OCI-LY7 (cell line): ENCODE measurements at regions not wholly inside any gene's neighbourhood (a gene's known extent, or its start where the extent isn't known, plus 50 kb on each side); places are given as distances from the start of the nearest gene placed in this dataset.

ENCODE experiments used
- BruUV-seq: library from RNA; stranded (reverse); fragments of 400-500 nt; replicated peaks from 2 replicates; lab custom pipeline; 2021; lab: Mats Ljungman, UMichigan
- CTCF ChIA-PET: fragments of 300-600 bp; sonication (Branson Sonifier 250); formaldehyde crosslinking; loops from one replicate; lab custom pipeline; 2022; ENCODE audit warnings: antibody characterized with exemption; ENCODE audit not compliant: unreplicated experiment; lab: Charles Lee
- POLR2A ChIA-PET: fragments of 300-600 bp; sonication (Branson Sonifier 250); formaldehyde crosslinking; loops from one replicate; lab custom pipeline; 2022; ENCODE audit warnings: antibody characterized with exemption; lab: Charles Lee
- DNase-seq: peaks from one replicate; pipeline ENCODE4 v3.0.0-alpha.2; 2015; ENCODE audit warnings: low spot score
- H2AFZ ChIP-seq: fragments of 200-600 bp; sonication (generic), shearing (Covaris generic); 2 replicates; pipeline ENCODE4 v1.6.1; 2014; ENCODE audit warnings: mild to moderate bottlenecking, antibody characterized with exemption, low read length, moderate library complexity
- H3K27ac ChIP-seq: fragments of 200-600 bp; sonication (generic); 2 replicates; pipeline ENCODE4 v1.5.1; 2014; ENCODE audit warnings: mixed run types, low read depth, mild to moderate bottlenecking, moderate library complexity, low read length, inconsistent platforms; ENCODE audit not compliant: poor library complexity, severe bottlenecking
- H3K36me3 ChIP-seq: fragments of 200-600 bp; sonication (generic); 2 replicates; pipeline ENCODE4 v1.6.1; 2014; ENCODE audit warnings: mild to moderate bottlenecking, antibody characterized with exemption, low read length, moderate library complexity, mixed read lengths; ENCODE audit not compliant: insufficient read depth
- H3K4me1 ChIP-seq: fragments of 200-600 bp; sonication (generic); 2 replicates; pipeline ENCODE4 v1.5.1; 2014; ENCODE audit warnings: mild to moderate bottlenecking, low read length; ENCODE audit not compliant: insufficient read depth, poor library complexity, severe bottlenecking
- H3K4me2 ChIP-seq: fragments of 200-600 bp; sonication (generic); 2 replicates; pipeline ENCODE4 v1.6.1; 2014; ENCODE audit warnings: mild to moderate bottlenecking, low read length
- H3K4me3 ChIP-seq: fragments of 200-600 bp; sonication (generic); 2 replicates; pipeline ENCODE4 v1.5.1; 2014; ENCODE audit warnings: mild to moderate bottlenecking, low read depth, low read length; ENCODE audit not compliant: poor library complexity, severe bottlenecking
- H3K79me2 ChIP-seq: fragments of 200-600 bp; sonication (generic); 2 replicates; pipeline ENCODE4 v1.6.1; 2016; ENCODE audit warnings: low read depth, mild to moderate bottlenecking, low read length, moderate library complexity, mixed read lengths; ENCODE audit not compliant: insufficient read depth
- H3K9me2 ChIP-seq: fragments of 200-600 bp; sonication (generic); 2 replicates; pipeline ENCODE4 v1.6.1; 2016; ENCODE audit warnings: mild to moderate bottlenecking, low read length, mixed read lengths; ENCODE audit not compliant: insufficient read depth
- H3K9me3 ChIP-seq: fragments of 200-600 bp; sonication (generic); 2 replicates; pipeline ENCODE4 v1.6.1; 2014; ENCODE audit warnings: mild to moderate bottlenecking, mixed run types, low read length, mixed read lengths
- H4K20me1 ChIP-seq: fragments of 200-600 bp; sonication (generic); 2 replicates; pipeline ENCODE4 v1.6.1; 2014; ENCODE audit warnings: mild to moderate bottlenecking, antibody characterized with exemption, low read length, moderate library complexity, mixed read lengths; ENCODE audit not compliant: insufficient read depth
- CTCF ChIP-seq: fragments of 200-600 bp; sonication (generic); conservative IDR thresholded peaks from 2 replicates; pipeline ENCODE4 v1.5.1; 2014; ENCODE audit warnings: mild to moderate bottlenecking, antibody characterized with exemption, low read length, moderate library complexity, mixed read lengths
- EZH2phosphoT487 ChIP-seq: fragments of 200-600 bp; sonication (generic); IDR thresholded peaks from 2 replicates; pipeline ENCODE4 v1.6.1; 2018; ENCODE audit warnings: low read depth, borderline replicate concordance, mild to moderate bottlenecking, mixed run types, antibody characterized with exemption, low read length, moderate library complexity, mixed read lengths
- intact Hi-C: fragments of 100-400 bp; cut with micrococcal nuclease; formaldehyde crosslinking; loops from one replicate; pipeline ENCODE4 v1.10.0; 2022; ENCODE audit not compliant: unreplicated experiment

GRCh38 chr15:95918525-95918924 lies 412.0 kb upstream of the NR2F2 start:
- ChIA-PET CTCF (no interaction called here), POLR2A (no interaction called here)
- Histone ChIP-seq H3K9me2 (no peaks in the 10 kb centered on the region), H4K20me1 (no peaks in the 10 kb centered on the region), H3K27ac (no peak overlapping the region), H3K4me1 (no peaks in the 10 kb centered on the region), H2AFZ (no peak overlapping the region), H3K9me3 (no peaks in the 10 kb centered on the region), H3K36me3 (no peaks in the 10 kb centered on the region), H3K4me3 (no peak overlapping the region), H3K4me2 (no peak overlapping the region), H3K79me2 (no peaks in the 10 kb centered on the region)
- no TSS peak for BruUV-seq
- DNase-seq, result no peak
- TF ChIP-seq EZH2phosphoT487 (no peak), CTCF (no peak)
- intact Hi-C loops, result no loop called here

GRCh38 chr15:95919460-95919859 lies 411.0 kb upstream of the NR2F2 start:
- no peaks in the 10 kb centered on the region for H3K4me1 ChIP-seq
- no peaks in the 10 kb centered on the region for H3K9me3 ChIP-seq
- TF ChIP-seq CTCF (no peak), EZH2phosphoT487 (no peak)
- H3K27ac ChIP-seq, result no peak overlapping the region
- BruUV-seq, result no TSS peak
- ChIA-PET CTCF (no interaction called here), POLR2A (no interaction called here)
- no peaks in the 10 kb centered on the region for H4K20me1 ChIP-seq
- intact Hi-C loops, result no loop called here
- H3K36me3 ChIP-seq, result no peaks in the 10 kb centered on the region
- no peaks in the 10 kb centered on the region for H3K9me2 ChIP-seq
- no peak overlapping the region for H3K4me3 ChIP-seq
- H2AFZ ChIP-seq, result no peak overlapping the region
- no peak for DNase-seq
- H3K79me2 ChIP-seq, result no peaks in the 10 kb centered on the region
- no peak overlapping the region for H3K4me2 ChIP-seq

- no peaks in the 10 kb centered on the region for H3K9me3 ChIP-seq
- no peak overlapping the region for H3K4me3 ChIP-seq
- no TSS peak for BruUV-seq
- ChIA-PET CTCF (no interaction called here), POLR2A (no interaction called here)
- DNase-seq, result no peak
- H3K4me1 ChIP-seq, result no peaks in the 10 kb centered on the region
- H3K79me2 ChIP-seq, result no peaks in the 10 kb centered on the region
- intact Hi-C loops, result no loop called here
- H2AFZ ChIP-seq, result no peak overlapping the region
- H3K27ac ChIP-seq, result no peak overlapping the region
- H3K36me3 ChIP-seq, result no peaks in the 10 kb centered on the region
- no peak overlapping the region for H3K4me2 ChIP-seq
- TF ChIP-seq CTCF (no peak), EZH2phosphoT487 (no peak)
- H4K20me1 ChIP-seq, result no peaks in the 10 kb centered on the region
- no peaks in the 10 kb centered on the region for H3K9me2 ChIP-seq
Observed at GRCh38 chr15:95921404-95921803, 409.1 kb upstream of the NR2F2 start.
